Peyer's patch (tissue), 4 donors: ENCODE measurements at regions not wholly inside any gene's neighbourhood (a gene's known extent, or its start where the extent isn't known, plus 50 kb on each side); places are given as distances from the start of the nearest gene placed in this dataset.

Experiments
- DNase-seq, 3 donors: peaks; one replicate each; pipeline ENCODE4 v3.0.0-alpha.2; 2017 to 2019
- H3K27ac ChIP-seq, 4 donors: fragments of 200-600 bp; sonication (generic); one replicate each; pipeline ENCODE4 v1.5.1; 2016 to 2019
- H3K27me3 ChIP-seq, 2 donors: fragments of 200-600 bp; sonication (generic); one replicate each; pipeline ENCODE4 v1.5.1; 2019
- H3K36me3 ChIP-seq, 3 donors: fragments of 200-600 bp; sonication (generic); one replicate each; pipeline ENCODE4 v1.5.1; 2016 to 2019
- H3K4me1 ChIP-seq, 4 donors: fragments of 200-600 bp; sonication (generic); one replicate each; pipeline ENCODE4 v1.5.1; 2016 to 2019
- H3K4me3 ChIP-seq, 4 donors: fragments of 200-600 bp; sonication (generic); 1 replicate in 3 of 4; 2 replicates in 1 of 4; pipeline ENCODE4 v1.5.1; 2016 to 2019; ENCODE audit warnings: mild to moderate bottlenecking in 1 of 4
- H3K9me3 ChIP-seq, 4 donors: fragments of 200-600 bp; sonication (generic); one replicate each; pipeline ENCODE4 v1.5.1; 2016 to 2019; ENCODE audit warnings: mild to moderate bottlenecking in 1 of 4
- POLR2A ChIP-seq, 2 donors: fragments of 450-650 bp; IDR thresholded peaks; one replicate each; pipeline ENCODE4 v1.5.1; 2017; ENCODE audit warnings: antibody characterized with exemption in 2 of 2, mild to moderate bottlenecking in 2 of 2, moderate library complexity in 2 of 2
- TF ChIP-seq, protein P1 (sequence below), 6 experiments: fragments of 450-650 bp in 4 of 6; fragments of 200-600 bp in 2 of 6; sonication (generic) in 1 of 6; IDR thresholded peaks; one replicate each; pipeline ENCODE4 v1.5.1; 2017 to 2019; ENCODE audit warnings: antibody characterized with exemption in 6 of 6, mild to moderate bottlenecking in 3 of 6, moderate library complexity in 1 of 6

DNA sequence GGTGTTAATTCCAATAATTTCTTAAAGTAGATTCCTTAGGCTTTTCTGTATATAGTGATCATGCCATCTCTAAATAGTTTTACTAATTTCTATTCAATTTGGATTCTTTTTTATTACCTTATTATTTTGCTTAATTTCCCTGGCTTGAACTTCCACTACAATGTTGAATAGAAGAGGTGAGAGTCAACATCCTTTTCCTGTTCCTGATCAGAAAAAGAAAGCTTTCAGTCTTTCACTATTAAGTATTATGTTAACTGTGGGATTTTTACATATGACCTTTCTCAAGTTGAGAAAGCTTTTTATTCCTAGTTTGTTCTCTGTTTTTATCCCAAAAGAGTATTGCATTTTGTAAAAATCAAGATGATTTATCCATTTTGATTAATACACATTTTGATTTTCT, 574.5 kb upstream of the TLE4 start:
- H3K27me3 ChIP-seq = no peaks in the 10 kb centered on the region
- no peaks in the 10 kb centered on the region for H3K4me1 ChIP-seq
- no peak for DNase-seq
- no peaks in the 10 kb centered on the region for H3K36me3 ChIP-seq
- H3K9me3 ChIP-seq = no peaks in the 10 kb centered on the region
- TF ChIP-seq POLR2A (IDR thresholded peaks at IDR 0.05) = no peak
- TF ChIP-seq, protein P1, sequence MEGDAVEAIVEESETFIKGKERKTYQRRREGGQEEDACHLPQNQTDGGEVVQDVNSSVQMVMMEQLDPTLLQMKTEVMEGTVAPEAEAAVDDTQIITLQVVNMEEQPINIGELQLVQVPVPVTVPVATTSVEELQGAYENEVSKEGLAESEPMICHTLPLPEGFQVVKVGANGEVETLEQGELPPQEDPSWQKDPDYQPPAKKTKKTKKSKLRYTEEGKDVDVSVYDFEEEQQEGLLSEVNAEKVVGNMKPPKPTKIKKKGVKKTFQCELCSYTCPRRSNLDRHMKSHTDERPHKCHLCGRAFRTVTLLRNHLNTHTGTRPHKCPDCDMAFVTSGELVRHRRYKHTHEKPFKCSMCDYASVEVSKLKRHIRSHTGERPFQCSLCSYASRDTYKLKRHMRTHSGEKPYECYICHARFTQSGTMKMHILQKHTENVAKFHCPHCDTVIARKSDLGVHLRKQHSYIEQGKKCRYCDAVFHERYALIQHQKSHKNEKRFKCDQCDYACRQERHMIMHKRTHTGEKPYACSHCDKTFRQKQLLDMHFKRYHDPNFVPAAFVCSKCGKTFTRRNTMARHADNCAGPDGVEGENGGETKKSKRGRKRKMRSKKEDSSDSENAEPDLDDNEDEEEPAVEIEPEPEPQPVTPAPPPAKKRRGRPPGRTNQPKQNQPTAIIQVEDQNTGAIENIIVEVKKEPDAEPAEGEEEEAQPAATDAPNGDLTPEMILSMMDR (IDR thresholded peaks at IDR 0.05) = no peak
- no peak overlapping the region for H3K4me3 ChIP-seq
- H3K27ac ChIP-seq = no peak overlapping the region

DNA sequence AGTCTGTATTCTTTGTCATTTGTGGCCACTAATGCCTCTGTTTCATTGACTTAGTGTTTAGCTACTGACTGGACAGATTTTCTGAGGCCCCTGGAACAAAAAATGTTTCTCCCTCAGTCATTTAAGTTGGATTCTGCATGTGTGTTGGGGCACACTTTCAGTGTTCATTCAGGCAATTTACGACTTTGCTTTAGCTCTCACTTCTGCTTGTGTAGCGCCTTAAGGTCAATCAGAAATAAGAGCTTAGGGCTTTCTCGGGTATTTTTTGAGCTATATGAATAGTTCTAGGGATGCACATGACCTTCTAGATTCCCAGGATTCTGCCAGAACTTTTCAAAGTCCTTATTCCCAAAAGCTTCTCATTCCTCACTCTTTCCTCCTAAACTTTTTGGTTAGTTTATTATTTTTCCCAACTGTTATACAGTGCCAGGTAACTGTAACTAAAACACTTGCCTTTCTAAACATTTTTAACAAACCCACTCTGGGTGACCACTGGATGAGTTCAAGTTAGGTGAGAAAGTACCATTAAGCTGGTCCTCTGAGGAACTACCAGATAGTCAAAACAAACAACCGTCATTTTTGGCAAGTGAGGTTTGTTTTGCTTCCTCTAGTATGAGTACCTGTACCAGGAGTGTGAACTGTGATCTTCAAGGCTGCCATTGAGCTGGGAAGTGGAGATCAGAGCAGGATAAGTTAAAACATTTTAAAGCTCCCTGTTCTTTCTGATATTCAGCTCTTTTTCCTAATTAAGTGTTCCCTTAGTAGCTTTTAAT, 571.3 kb upstream of the TLE4 start:
- Histone ChIP-seq H3K9me3 (no peaks in the 10 kb centered on the region), H3K27ac (no peak overlapping the region), H3K4me3 (no peak overlapping the region), H3K36me3 (no peaks in the 10 kb centered on the region), H3K27me3 (no peaks in the 10 kb centered on the region), H3K4me1 (no peaks in the 10 kb centered on the region)
- TF ChIP-seq POLR2A (IDR thresholded peaks at IDR 0.05) = no peak
- TF ChIP-seq, protein P1 (IDR thresholded peaks at IDR 0.05) = no peak
- no peak for DNase-seq

DNA sequence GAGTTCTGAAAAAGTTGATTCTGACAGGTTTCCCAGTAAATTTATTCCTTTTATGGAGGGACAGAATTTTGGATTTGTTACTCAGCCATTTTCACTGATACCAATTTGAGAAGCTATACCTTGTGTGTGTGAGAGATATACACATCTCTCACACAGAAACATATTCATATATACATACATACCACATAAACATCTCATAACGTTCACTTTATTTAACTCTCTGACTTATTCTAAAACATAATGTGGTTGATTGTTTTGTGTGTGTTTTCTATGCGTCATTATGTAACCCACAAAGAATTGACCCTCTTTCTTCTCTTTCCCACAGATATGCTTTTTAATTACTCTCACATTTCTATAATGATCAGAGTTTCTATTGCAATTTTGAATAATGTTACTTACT, 570.8 kb upstream of the TLE4 start:
- no peak for DNase-seq
- Histone ChIP-seq H3K27me3 (no peaks in the 10 kb centered on the region), H3K9me3 (no peaks in the 10 kb centered on the region), H3K4me1 (no peaks in the 10 kb centered on the region), H3K4me3 (no peak overlapping the region), H3K27ac (no peak overlapping the region), H3K36me3 (no peaks in the 10 kb centered on the region)
- TF ChIP-seq, protein P1 (IDR thresholded peaks at IDR 0.05) = no peak
- TF ChIP-seq POLR2A (IDR thresholded peaks at IDR 0.05) = no peak

DNA sequence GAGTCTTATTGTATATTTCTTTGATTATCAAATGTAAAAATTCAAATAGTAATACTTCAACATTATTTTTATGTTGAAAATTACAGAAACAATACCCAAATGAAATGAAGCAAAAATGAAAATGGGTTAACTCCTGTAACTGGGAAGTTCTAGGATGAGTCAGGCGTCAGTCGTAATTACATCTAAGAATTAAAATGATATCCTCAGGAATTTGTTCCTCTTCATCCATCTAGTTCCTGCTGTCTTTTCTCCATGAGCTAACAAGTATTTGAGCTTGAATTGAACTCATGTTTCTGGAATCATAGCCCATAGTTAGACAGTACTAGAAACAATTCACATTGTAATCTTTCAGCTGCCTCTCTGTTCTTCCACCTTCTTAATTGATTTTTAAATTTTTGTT, 568.3 kb upstream of the TLE4 start:
- no peak overlapping the region for H3K27ac ChIP-seq
- no peak for TF ChIP-seq POLR2A (IDR thresholded peaks at IDR 0.05)
- TF ChIP-seq, protein P1 (IDR thresholded peaks at IDR 0.05) = no peak
- no peaks in the 10 kb centered on the region for H3K4me1 ChIP-seq
- H3K4me3 ChIP-seq = no peak overlapping the region
- no peaks in the 10 kb centered on the region for H3K36me3 ChIP-seq
- H3K27me3 ChIP-seq = no peaks in the 10 kb centered on the region
- no peak for DNase-seq
- H3K9me3 ChIP-seq = no peaks in the 10 kb centered on the region

DNA sequence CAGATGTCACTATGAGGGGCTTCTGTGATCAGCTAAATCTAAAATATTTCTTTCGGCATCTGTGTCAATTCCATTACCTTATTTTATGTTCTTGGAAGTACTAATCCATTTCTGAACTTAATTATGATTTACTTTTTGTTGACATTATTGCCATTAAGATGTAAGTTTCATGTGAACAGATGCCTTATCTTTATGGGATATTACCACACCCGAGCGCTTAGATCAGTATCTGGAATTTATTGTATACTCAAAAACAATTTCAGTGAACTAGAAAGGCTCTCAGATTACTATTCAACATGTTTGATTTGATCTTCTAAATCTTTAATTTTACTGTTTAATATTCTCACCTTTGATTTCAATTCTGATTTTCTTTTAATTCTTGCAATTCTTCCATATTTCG, 567.7 kb upstream of the TLE4 start:
- DNase-seq = no peak
- TF ChIP-seq, protein P1 (IDR thresholded peaks at IDR 0.05) = no peak
- no peak for TF ChIP-seq POLR2A (IDR thresholded peaks at IDR 0.05)
- Histone ChIP-seq H3K27ac (no peak overlapping the region), H3K4me1 (no peaks in the 10 kb centered on the region), H3K9me3 (no peaks in the 10 kb centered on the region), H3K4me3 (no peak overlapping the region), H3K27me3 (no peaks in the 10 kb centered on the region), H3K36me3 (no peaks in the 10 kb centered on the region)
